NOMO-1 treated with dmso at 0.1 percent for 144 hours (cell line): ENCODE measurements at regions not wholly inside any gene's neighbourhood (a gene's known extent, or its start where the extent isn't known, plus 50 kb on each side); places are given as distances from the start of the nearest gene placed in this dataset.

Experiments used
- DNase-seq: peaks from one replicate; lab custom pipeline; 2025; ENCODE audit not compliant: unreplicated experiment; lab: John Stamatoyannopoulos, UW

GRCh38 chr19:31595521-31595920, 246.3 kb upstream of the TSHZ3 start:
- DNase-seq, result no peak

GRCh38 chr19:31596751-31597150, 247.5 kb upstream of the TSHZ3 start:
- no peak for DNase-seq

GRCh38 chr19:31597616-31598015, 248.4 kb upstream of the TSHZ3 start:
- no peak for DNase-seq

- no peak for DNase-seq
Measured at GRCh38 chr19:31598730-31599238, 249.5 kb upstream of the TSHZ3 start.

GRCh38 chr19:31600731-31601295, 251.6 kb upstream of the TSHZ3 start:
- DNase-seq, result no peak

GRCh38 chr19:31601855-31602254, 252.6 kb upstream of the TSHZ3 start:
- DNase-seq, result no peak

- DNase-seq, result no peak
Measured at GRCh38 chr19:31602548-31602947, 253.3 kb upstream of the TSHZ3 start.

GRCh38 chr19:31604493-31605040, 255.3 kb upstream of the TSHZ3 start:
- DNase-seq, result no peak

GRCh38 chr19:31610018-31610417, 260.8 kb upstream of the TSHZ3 start:
- DNase-seq, result no peak

GRCh38 chr19:31611046-31611877, 262.0 kb upstream of the TSHZ3 start:
- no peak for DNase-seq

- no peak for DNase-seq
Measured at GRCh38 chr19:31612873-31613272, 263.6 kb upstream of the TSHZ3 start.

GRCh38 chr19:31613683-31614219, 264.5 kb upstream of the TSHZ3 start:
- no peak for DNase-seq

GRCh38 chr19:31616031-31616430, 266.8 kb upstream of the TSHZ3 start:
- no peak for DNase-seq

GRCh38 chr19:31617010-31617585, 267.9 kb upstream of the TSHZ3 start:
- no peak for DNase-seq

- no peak for DNase-seq
Measured at GRCh38 chr19:31625056-31625455, 275.8 kb upstream of the TSHZ3 start.

GRCh38 chr19:31625575-31625974, 276.3 kb upstream of the TSHZ3 start:
- no peak for DNase-seq

GRCh38 chr19:31626941-31627340, 277.7 kb upstream of the TSHZ3 start:
- DNase-seq, result no peak

- DNase-seq, result no peak
Measured at GRCh38 chr19:31627620-31628365, 278.6 kb upstream of the TSHZ3 start.

- DNase-seq, result no peak
Measured at GRCh38 chr19:31629579-31630363, 280.5 kb upstream of the TSHZ3 start.

GRCh38 chr19:31633014-31633413, 283.8 kb upstream of the TSHZ3 start:
- no peak for DNase-seq
